ENCODE measurements at regions not wholly inside any gene's neighbourhood (a gene's known extent, or its start where the extent isn't known, plus 50 kb on each side); places are given as distances from the start of the nearest gene placed in this dataset.

DNA sequence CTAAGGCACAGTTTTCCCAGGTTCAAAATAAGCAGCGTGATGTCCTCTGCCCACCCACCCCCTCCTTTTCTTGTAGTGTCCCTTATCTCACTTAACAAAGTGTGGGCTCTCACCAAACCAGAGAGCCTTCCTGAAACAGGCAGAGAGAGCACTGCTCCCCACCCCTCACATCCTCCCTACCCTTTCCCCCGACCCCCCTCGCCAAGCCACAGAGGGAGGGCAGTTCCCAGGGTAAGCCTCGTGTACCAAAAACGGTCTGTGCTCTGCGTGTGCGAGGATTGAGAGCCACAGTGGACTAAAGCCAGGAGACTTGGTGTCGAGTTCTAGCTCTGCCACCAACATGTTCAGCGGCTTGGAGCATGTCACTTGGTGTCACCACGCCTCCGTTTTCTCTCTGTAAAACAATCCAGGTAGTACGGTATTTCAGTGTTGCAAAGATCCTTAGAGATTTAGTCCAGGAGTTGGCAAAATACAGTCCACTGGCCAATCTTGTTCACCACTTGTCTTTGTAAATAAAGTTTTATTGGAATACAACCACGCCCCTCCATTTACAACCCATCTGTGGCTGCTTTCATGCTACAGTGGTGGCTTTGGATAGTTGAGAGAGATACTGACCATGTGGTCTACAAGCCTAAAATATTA is 249.9 kb downstream of the OPA1 start:
- no peak overlapping the region for H4K91ac ChIP-seq (ENCODE audit: low read depth, low read length)
- H2BK5ac ChIP-seq (ENCODE audit: low read depth, low read length, poor library complexity) = no peak overlapping the region
- no peak overlapping the region for H4K12ac ChIP-seq (ENCODE audit: low read depth, low read length)
- no peak overlapping the region for H3K23ac ChIP-seq (ENCODE audit: low read length)
- no peak overlapping the region for H2AFZ ChIP-seq (ENCODE audit: insufficient read depth, low read length, poor library complexity)
- no peak overlapping the region for H3K9ac ChIP-seq (ENCODE audit: low read length)
- H2AK5ac ChIP-seq (ENCODE audit: low read length) = no peak overlapping the region
- H3K27ac ChIP-seq (ENCODE audit: low read depth, low read length) = no peak overlapping the region
- H3K4me3 ChIP-seq (ENCODE audit: low read depth, low read length) = no peak overlapping the region
- H3K27me3 ChIP-seq (ENCODE audit: insufficient read depth, low read length) = no peaks in the 10 kb centered on the region
- peaks cover 4% of the 10 kb centered on the region for H3K79me1 ChIP-seq (ENCODE audit: low read length)
- H3K79me2 ChIP-seq (ENCODE audit: control insufficient read depth, insufficient read depth, low read length, poor library complexity) = no peaks in the 10 kb centered on the region
- H3K9me3 ChIP-seq (ENCODE audit: insufficient read depth, low read depth, low read length) = no peaks in the 10 kb centered on the region
- H4K8ac ChIP-seq (ENCODE audit: low read depth, low read length) = no peak overlapping the region
- no CpG with 5 or more reads among the region's 13 CpGs for whole genome bisulfite sequencing (ENCODE audit: extremely low coverage, insufficient coverage, insufficient read length)
- peaks cover 9 to 10% of the 10 kb centered on the region in 2 experiments for H3K4me1 ChIP-seq (ENCODE audit: control insufficient read depth in 1 of 2, insufficient read depth in 2 of 2, low read length in 2 of 2)
- no peak overlapping the region for H2BK12ac ChIP-seq (ENCODE audit: low read length)
- no peak overlapping the region for H2BK120ac ChIP-seq (ENCODE audit: insufficient read depth, low read length, poor library complexity)
- no peak overlapping the region for H3K4me2 ChIP-seq (ENCODE audit: low read length)
- H3K14ac ChIP-seq (ENCODE audit: low read length) = no peak overlapping the region
- H3K36me3 ChIP-seq (ENCODE audit: control insufficient read depth in 1 of 2, insufficient read depth in 2 of 2, low read length in 2 of 2) = no peaks in the 10 kb centered on the region
- no peak for DNase-seq
- no peak overlapping the region for H3K18ac ChIP-seq (ENCODE audit: low read length)
- H3K4ac ChIP-seq (ENCODE audit: low read depth, low read length) = no peak overlapping the region

GRCh38 chr3:193843474-193844301 is 250.7 kb downstream of the OPA1 start:
- Histone ChIP-seq H2AFZ (ENCODE audit: insufficient read depth, low read length, poor library complexity) (no peak overlapping the region), H3K27ac (ENCODE audit: low read depth, low read length) (no peak overlapping the region)
- no CpG with 5 or more reads among the region's 5 CpGs for WGBS (ENCODE audit: extremely low coverage, insufficient coverage, insufficient read length)

DNA sequence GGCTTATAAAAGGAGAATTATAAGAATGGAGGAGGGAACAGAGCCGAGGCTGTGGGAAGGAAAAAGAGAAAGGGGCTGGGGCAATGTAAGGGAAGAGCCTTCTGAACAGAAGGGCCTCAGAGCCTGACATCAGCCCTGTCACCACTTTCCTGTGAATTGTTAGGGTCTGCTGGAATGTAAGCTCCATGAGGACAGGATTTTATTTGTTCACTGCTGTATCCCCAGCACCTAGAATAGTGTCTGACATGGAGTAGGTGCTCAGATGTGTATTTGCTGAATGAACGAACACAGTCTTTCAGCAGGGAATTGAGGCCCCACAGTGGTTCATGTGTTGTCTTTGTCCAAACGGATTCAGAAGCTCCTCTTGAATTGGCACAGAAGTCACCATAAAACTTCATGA is 251.5 kb downstream of the OPA1 start:
- DNase-seq = no peak
- no CpG with 5 or more reads among the region's 3 CpGs for WGBS (ENCODE audit: extremely low coverage, insufficient coverage, insufficient read length)
- Histone ChIP-seq H3K79me2 (ENCODE audit: control insufficient read depth, insufficient read depth, low read length, poor library complexity) (no peaks in the 10 kb centered on the region), H3K27ac (ENCODE audit: low read depth, low read length) (no peak overlapping the region), H3K4me2 (ENCODE audit: low read length) (no peak overlapping the region), H3K79me1 (ENCODE audit: low read length) (peaks cover 4% of the 10 kb centered on the region), H3K4ac (ENCODE audit: low read depth, low read length) (no peak overlapping the region), H3K18ac (ENCODE audit: low read length) (no peak overlapping the region), H3K4me3 (ENCODE audit: low read depth, low read length) (no peak overlapping the region), H2BK12ac (ENCODE audit: low read length) (no peak overlapping the region), H4K12ac (ENCODE audit: low read depth, low read length) (no peak overlapping the region), H2BK5ac (ENCODE audit: low read depth, low read length, poor library complexity) (no peak overlapping the region), H4K91ac (ENCODE audit: low read depth, low read length) (no peak overlapping the region), H4K8ac (ENCODE audit: low read depth, low read length) (no peak overlapping the region), H3K9ac (ENCODE audit: low read length) (no peak overlapping the region), H3K27me3 (ENCODE audit: insufficient read depth, low read length) (no peaks in the 10 kb centered on the region), H2AK5ac (ENCODE audit: low read length) (no peak overlapping the region), H3K36me3 (ENCODE audit: control insufficient read depth in 1 of 2, insufficient read depth in 2 of 2, low read length in 2 of 2) (no peaks in the 10 kb centered on the region), H2AFZ (ENCODE audit: insufficient read depth, low read length, poor library complexity) (no peak overlapping the region), H3K14ac (ENCODE audit: low read length) (no peak overlapping the region), H3K9me3 (ENCODE audit: insufficient read depth, low read depth, low read length) (no peaks in the 10 kb centered on the region), H3K23ac (ENCODE audit: low read length) (no peak overlapping the region), H3K4me1 (ENCODE audit: control insufficient read depth in 1 of 2, insufficient read depth in 2 of 2, low read length in 2 of 2) (peaks cover 9 to 10% of the 10 kb centered on the region in 2 experiments), H2BK120ac (ENCODE audit: insufficient read depth, low read length, poor library complexity) (no peak overlapping the region)

More at GRCh38 chr3:193843474-193844301, 250.7 kb downstream of the OPA1 start:
- Histone ChIP-seq H3K4me3 (ENCODE audit: low read depth, low read length) (no peak overlapping the region), H2BK5ac (ENCODE audit: low read depth, low read length, poor library complexity) (no peak overlapping the region), H3K14ac (ENCODE audit: low read length) (no peak overlapping the region), H3K4ac (ENCODE audit: low read depth, low read length) (no peak overlapping the region), H3K4me2 (ENCODE audit: low read length) (no peak overlapping the region), H4K12ac (ENCODE audit: low read depth, low read length) (no peak overlapping the region), H3K79me2 (ENCODE audit: control insufficient read depth, insufficient read depth, low read length, poor library complexity) (no peaks in the 10 kb centered on the region), H2BK12ac (ENCODE audit: low read length) (no peak overlapping the region), H3K27me3 (ENCODE audit: insufficient read depth, low read length) (no peaks in the 10 kb centered on the region), H3K23ac (ENCODE audit: low read length) (no peak overlapping the region), H2BK120ac (ENCODE audit: insufficient read depth, low read length, poor library complexity) (no peak overlapping the region), H3K79me1 (ENCODE audit: low read length) (peaks cover 4% of the 10 kb centered on the region), H4K8ac (ENCODE audit: low read depth, low read length) (no peak overlapping the region), H3K4me1 (ENCODE audit: control insufficient read depth in 1 of 2, insufficient read depth in 2 of 2, low read length in 2 of 2) (peaks cover 9 to 10% of the 10 kb centered on the region in 2 experiments), H3K9me3 (ENCODE audit: insufficient read depth, low read depth, low read length) (no peaks in the 10 kb centered on the region), H3K9ac (ENCODE audit: low read length) (no peak overlapping the region), H3K36me3 (ENCODE audit: control insufficient read depth in 1 of 2, insufficient read depth in 2 of 2, low read length in 2 of 2) (no peaks in the 10 kb centered on the region), H2AK5ac (ENCODE audit: low read length) (peak overlapping the region; percentile 47), H3K18ac (ENCODE audit: low read length) (no peak overlapping the region), H4K91ac (ENCODE audit: low read depth, low read length) (no peak overlapping the region)
- DNase-seq = no peak

DNA sequence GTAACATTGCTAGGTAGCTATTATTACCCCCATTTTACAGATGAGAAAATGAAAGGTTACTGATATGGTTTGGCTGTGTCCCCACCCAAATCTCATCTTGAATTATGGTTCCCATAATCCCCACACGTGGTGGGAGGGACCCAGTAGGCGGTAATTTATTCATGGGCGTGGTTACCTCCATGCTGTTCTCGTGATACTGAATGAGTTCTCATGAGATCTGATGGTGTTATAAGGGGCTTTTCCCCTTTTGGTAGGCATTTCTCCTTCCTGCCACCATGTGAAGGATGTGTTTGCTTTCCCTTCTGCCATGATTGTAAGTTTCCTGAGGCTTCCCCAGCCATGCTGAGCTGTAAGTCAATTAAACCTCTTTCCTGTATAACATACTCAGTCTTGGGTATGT is 252.1 kb downstream of the OPA1 start:
- H3K23ac ChIP-seq (ENCODE audit: low read length) = no peak overlapping the region
- no peak overlapping the region for H4K12ac ChIP-seq (ENCODE audit: low read depth, low read length)
- no peak overlapping the region for H2AK5ac ChIP-seq (ENCODE audit: low read length)
- no peak overlapping the region for H2BK120ac ChIP-seq (ENCODE audit: insufficient read depth, low read length, poor library complexity)
- H3K79me1 ChIP-seq (ENCODE audit: low read length) = peaks cover 4% of the 10 kb centered on the region
- H4K91ac ChIP-seq (ENCODE audit: low read depth, low read length) = no peak overlapping the region
- H3K4me1 ChIP-seq (ENCODE audit: control insufficient read depth in 1 of 2, insufficient read depth in 2 of 2, low read length in 2 of 2) = peaks cover 9 to 10% of the 10 kb centered on the region in 2 experiments
- H3K9me3 ChIP-seq (ENCODE audit: insufficient read depth, low read depth, low read length) = no peaks in the 10 kb centered on the region
- H3K36me3 ChIP-seq (ENCODE audit: control insufficient read depth in 1 of 2, insufficient read depth in 2 of 2, low read length in 2 of 2) = no peaks in the 10 kb centered on the region
- H3K4me3 ChIP-seq (ENCODE audit: low read depth, low read length) = no peak overlapping the region
- H2BK5ac ChIP-seq (ENCODE audit: low read depth, low read length, poor library complexity) = no peak overlapping the region
- H3K27me3 ChIP-seq (ENCODE audit: insufficient read depth, low read length) = no peaks in the 10 kb centered on the region
- no peaks in the 10 kb centered on the region for H3K79me2 ChIP-seq (ENCODE audit: control insufficient read depth, insufficient read depth, low read length, poor library complexity)
- DNase-seq = no peak
- H3K4me2 ChIP-seq (ENCODE audit: low read length) = no peak overlapping the region
- H3K18ac ChIP-seq (ENCODE audit: low read length) = no peak overlapping the region
- no peak overlapping the region for H2AFZ ChIP-seq (ENCODE audit: insufficient read depth, low read length, poor library complexity)
- no peak overlapping the region for H3K4ac ChIP-seq (ENCODE audit: low read depth, low read length)
- no CpG with 5 or more reads among the region's 4 CpGs for WGBS (ENCODE audit: extremely low coverage, insufficient coverage, insufficient read length)
- no peak overlapping the region for H3K27ac ChIP-seq (ENCODE audit: low read depth, low read length)
- no peak overlapping the region for H4K8ac ChIP-seq (ENCODE audit: low read depth, low read length)
- no peak overlapping the region for H2BK12ac ChIP-seq (ENCODE audit: low read length)
- no peak overlapping the region for H3K14ac ChIP-seq (ENCODE audit: low read length)
- H3K9ac ChIP-seq (ENCODE audit: low read length) = no peak overlapping the region
